ENCODE measurements at regions not wholly inside any gene's neighbourhood (a gene's known extent, or its start where the extent isn't known, plus 50 kb on each side); places are given as distances from the start of the nearest gene placed in this dataset.
"Not testable (repeated sequence)": the region's sequence is repeated elsewhere in the genome, so short reads cannot be mapped to it uniquely, and the experiment has no call there.

- Histone ChIP-seq H3K9me3 (ENCODE audit: control insufficient read depth, insufficient read depth, low read length) (no peaks in the 10 kb centered on the region), H3K36me3 (ENCODE audit: insufficient read depth, low read length) (no peaks in the 10 kb centered on the region), H3K9ac (ENCODE audit: low read depth, low read length) (no peak overlapping the region), H3K4me1 (ENCODE audit: insufficient read depth, low read length) (no peaks in the 10 kb centered on the region)
Observed at GRCh38 chr15:37416103-37416502, 315.8 kb upstream of the MEIS2 start.

- Histone ChIP-seq H3K9me3 (ENCODE audit: control insufficient read depth, insufficient read depth, low read length) (no peaks in the 10 kb centered on the region), H3K4me1 (ENCODE audit: insufficient read depth, low read length) (no peaks in the 10 kb centered on the region), H3K9ac (ENCODE audit: low read depth, low read length) (no peak overlapping the region), H3K36me3 (ENCODE audit: insufficient read depth, low read length) (no peaks in the 10 kb centered on the region)
Observed at GRCh38 chr15:37425541-37425940, 325.2 kb upstream of the MEIS2 start.

GRCh38 chr15:37427393-37427792 lies 327.0 kb upstream of the MEIS2 start:
- H3K9ac ChIP-seq (ENCODE audit: low read depth, low read length): peak overlapping the region; percentile 44; the same call in 1 of the 2 replicates
- not testable (repeated sequence) for H3K9me3 ChIP-seq (ENCODE audit: control insufficient read depth, insufficient read depth, low read length); H3K4me1 ChIP-seq (ENCODE audit: insufficient read depth, low read length); H3K36me3 ChIP-seq (ENCODE audit: insufficient read depth, low read length)

GRCh38 chr15:37446921-37447320 lies 346.6 kb upstream of the MEIS2 start:
- H3K4me1 ChIP-seq (ENCODE audit: insufficient read depth, low read length): no peaks in the 10 kb centered on the region
- no peaks in the 10 kb centered on the region for H3K36me3 ChIP-seq (ENCODE audit: insufficient read depth, low read length)
- no peak overlapping the region for H3K9ac ChIP-seq (ENCODE audit: low read depth, low read length)
- no peaks in the 10 kb centered on the region for H3K9me3 ChIP-seq (ENCODE audit: control insufficient read depth, insufficient read depth, low read length)

GRCh38 chr15:37452498-37452897 lies 352.1 kb upstream of the MEIS2 start:
- no peaks in the 10 kb centered on the region for H3K36me3 ChIP-seq (ENCODE audit: insufficient read depth, low read length)

GRCh38 chr15:37480482-37480881 lies 380.1 kb upstream of the MEIS2 start:
- Histone ChIP-seq H3K4me1 (ENCODE audit: insufficient read depth, low read length) (no peaks in the 10 kb centered on the region), H3K9me3 (ENCODE audit: control insufficient read depth, insufficient read depth, low read length) (no peaks in the 10 kb centered on the region; the same call in 1 of the 2 replicates), H3K9ac (ENCODE audit: low read depth, low read length) (no peak overlapping the region), H3K36me3 (ENCODE audit: insufficient read depth, low read length) (no peaks in the 10 kb centered on the region)

More at GRCh38 chr15:37452498-37452897, 352.1 kb upstream of the MEIS2 start:
- Histone ChIP-seq H3K4me1 (ENCODE audit: insufficient read depth, low read length) (no peaks in the 10 kb centered on the region), H3K9me3 (ENCODE audit: control insufficient read depth, insufficient read depth, low read length) (no peaks in the 10 kb centered on the region), H3K9ac (ENCODE audit: low read depth, low read length) (no peak overlapping the region)

- Histone ChIP-seq H3K9ac (ENCODE audit: low read depth, low read length) (no peak overlapping the region), H3K36me3 (ENCODE audit: insufficient read depth, low read length) (no peaks in the 10 kb centered on the region), H3K4me1 (ENCODE audit: insufficient read depth, low read length) (no peaks in the 10 kb centered on the region), H3K9me3 (ENCODE audit: control insufficient read depth, insufficient read depth, low read length) (no peaks in the 10 kb centered on the region; the same call in 1 of the 2 replicates)
Observed at GRCh38 chr15:37481126-37481525, 380.8 kb upstream of the MEIS2 start.

- H3K9me3 ChIP-seq (ENCODE audit: control insufficient read depth, insufficient read depth, low read length): no peaks in the 10 kb centered on the region; the same call in 1 of the 2 replicates
Observed at GRCh38 chr15:37483779-37484178, 383.4 kb upstream of the MEIS2 start.

GRCh38 chr15:37485056-37485455 lies 384.7 kb upstream of the MEIS2 start:
- no peak overlapping the region for H3K9ac ChIP-seq (ENCODE audit: low read depth, low read length)
- H3K4me1 ChIP-seq (ENCODE audit: insufficient read depth, low read length): no peaks in the 10 kb centered on the region
- H3K9me3 ChIP-seq (ENCODE audit: control insufficient read depth, insufficient read depth, low read length): no peaks in the 10 kb centered on the region; the same call in 1 of the 2 replicates
- no peaks in the 10 kb centered on the region for H3K36me3 ChIP-seq (ENCODE audit: insufficient read depth, low read length)

More at GRCh38 chr15:37483779-37484178, 383.4 kb upstream of the MEIS2 start:
- no peaks in the 10 kb centered on the region for H3K4me1 ChIP-seq (ENCODE audit: insufficient read depth, low read length)
- no peak overlapping the region for H3K9ac ChIP-seq (ENCODE audit: low read depth, low read length)
- no peaks in the 10 kb centered on the region for H3K36me3 ChIP-seq (ENCODE audit: insufficient read depth, low read length)

GRCh38 chr15:37490707-37491106 lies 390.4 kb upstream of the MEIS2 start:
- H3K4me1 ChIP-seq (ENCODE audit: insufficient read depth, low read length): no peaks in the 10 kb centered on the region
- no peaks in the 10 kb centered on the region for H3K36me3 ChIP-seq (ENCODE audit: insufficient read depth, low read length)
- no peaks in the 10 kb centered on the region for H3K9me3 ChIP-seq (ENCODE audit: control insufficient read depth, insufficient read depth, low read length)

GRCh38 chr15:37516621-37517020 lies 416.3 kb upstream of the MEIS2 start:
- Histone ChIP-seq H3K9ac (ENCODE audit: low read depth, low read length) (no peak overlapping the region), H3K9me3 (ENCODE audit: control insufficient read depth, insufficient read depth, low read length) (no peaks in the 10 kb centered on the region), H3K4me1 (ENCODE audit: insufficient read depth, low read length) (no peaks in the 10 kb centered on the region), H3K36me3 (ENCODE audit: insufficient read depth, low read length) (peaks cover 2% of the 10 kb centered on the region; the same call in 1 of the 2 replicates)

More at GRCh38 chr15:37490707-37491106, 390.4 kb upstream of the MEIS2 start:
- no peak overlapping the region for H3K9ac ChIP-seq (ENCODE audit: low read depth, low read length)

GRCh38 chr15:37517191-37517895 lies 417.0 kb upstream of the MEIS2 start:
- Histone ChIP-seq H3K9me3 (ENCODE audit: control insufficient read depth, insufficient read depth, low read length) (no peaks in the 10 kb centered on the region), H3K36me3 (ENCODE audit: insufficient read depth, low read length) (peaks cover 2% of the 10 kb centered on the region; the same call in 1 of the 2 replicates), H3K9ac (ENCODE audit: low read depth, low read length) (no peak overlapping the region), H3K4me1 (ENCODE audit: insufficient read depth, low read length) (no peaks in the 10 kb centered on the region)

- H3K4me1 ChIP-seq (ENCODE audit: insufficient read depth, low read length): no peaks in the 10 kb centered on the region
- H3K9me3 ChIP-seq (ENCODE audit: control insufficient read depth, insufficient read depth, low read length): no peaks in the 10 kb centered on the region
- no peak overlapping the region for H3K9ac ChIP-seq (ENCODE audit: low read depth, low read length)
- H3K36me3 ChIP-seq (ENCODE audit: insufficient read depth, low read length): peaks cover 2% of the 10 kb centered on the region; the same call in 1 of the 2 replicates
Observed at GRCh38 chr15:37518436-37518835, 416.0 kb upstream of the TMCO5A start.

- H3K36me3 ChIP-seq (ENCODE audit: insufficient read depth, low read length): peaks cover 2% of the 10 kb centered on the region; the same call in 1 of the 2 replicates
- no peaks in the 10 kb centered on the region for H3K4me1 ChIP-seq (ENCODE audit: insufficient read depth, low read length)
- H3K9me3 ChIP-seq (ENCODE audit: control insufficient read depth, insufficient read depth, low read length): no peaks in the 10 kb centered on the region
- H3K9ac ChIP-seq (ENCODE audit: low read depth, low read length): no peak overlapping the region
Observed at GRCh38 chr15:37520026-37520425, 414.4 kb upstream of the TMCO5A start.

GRCh38 chr15:37520882-37521281 lies 413.6 kb upstream of the TMCO5A start:
- Histone ChIP-seq H3K9me3 (ENCODE audit: control insufficient read depth, insufficient read depth, low read length) (no peaks in the 10 kb centered on the region), H3K36me3 (ENCODE audit: insufficient read depth, low read length) (peaks cover 2% of the 10 kb centered on the region; the same call in 1 of the 2 replicates), H3K9ac (ENCODE audit: low read depth, low read length) (no peak overlapping the region), H3K4me1 (ENCODE audit: insufficient read depth, low read length) (no peaks in the 10 kb centered on the region)
